WTC11 (cell line): ENCODE measurements at regions not wholly inside any gene's neighbourhood (a gene's known extent, or its start where the extent isn't known, plus 50 kb on each side); places are given as distances from the start of the nearest gene placed in this dataset.
A peak's percentile ranks its signal among the peaks of the same experiment; 100 is the strongest.

Source experiments
- ATAC-seq: fragments of 200-7000 bp; cut with Tn5 transposase; 2 replicates; pipeline ENCODE4 v1.10.0; 2021; ENCODE audit warnings: mild to moderate bottlenecking, moderate library complexity
- CTCF ChIA-PET: fragments of 300-600 bp; sonication (Branson Sonifier 250); formaldehyde crosslinking; loops from one replicate; lab custom pipeline; 2021; ENCODE audit warnings: antibody characterized with exemption; lab: Charles Lee
- POLR2A ChIA-PET: fragments of 350-600 bp; sonication (Branson Sonifier 250); formaldehyde crosslinking; loops from one replicate; lab custom pipeline; 2021; ENCODE audit warnings: antibody characterized with exemption; lab: Charles Lee
- DNase-seq: peaks from one replicate; pipeline ENCODE4 v3.0.0; 2021; ENCODE audit warnings: low spot score
- H3K27ac Mint-ChIP-seq: 2 replicates; pipeline ENCODE4 v1.8.0; 2021; ENCODE audit warnings: mixed read lengths
- H3K27me3 Mint-ChIP-seq: 2 replicates; pipeline ENCODE4 v1.8.0; 2021; ENCODE audit warnings: low read depth, mild to moderate bottlenecking, moderate library complexity, mixed read lengths
- H3K36me3 Mint-ChIP-seq: 2 replicates; pipeline ENCODE4 v1.8.0; 2021; ENCODE audit warnings: mixed read lengths
- H3K4me1 Mint-ChIP-seq: 2 replicates; pipeline ENCODE4 v1.8.0; 2022; ENCODE audit warnings: mixed read lengths
- H3K4me3 Mint-ChIP-seq: 2 replicates; pipeline ENCODE4 v1.8.0; 2021; ENCODE audit warnings: mild to moderate bottlenecking, moderate library complexity, mixed read lengths
- H3K9me3 Mint-ChIP-seq: 2 replicates; pipeline ENCODE4 v1.8.0; 2021; ENCODE audit warnings: mixed read lengths
- CREM ChIP-seq: sonication (generic); formaldehyde crosslinking; IDR thresholded peaks from 2 replicates; pipeline ENCODE4 v1.8.1; 2022; ENCODE audit warnings: mild to moderate bottlenecking, missing genetic modification reagents, moderate library complexity
- EMX1 ChIP-seq: fragments of 250-450 bp; sonication (Bioruptor Pico); IDR thresholded peaks from 2 replicates; pipeline ENCODE4 v1.8.0; 2021; ENCODE audit warnings: mild to moderate bottlenecking
- ESRRA ChIP-seq: sonication (generic); formaldehyde crosslinking; IDR thresholded peaks from 2 replicates; pipeline ENCODE4 v1.8.1; 2022; ENCODE audit warnings: mild to moderate bottlenecking, missing genetic modification reagents, borderline replicate concordance
- ETV6 ChIP-seq: sonication (generic); formaldehyde crosslinking; IDR thresholded peaks from 2 replicates; pipeline ENCODE4 v1.8.1; 2022; ENCODE audit warnings: mild to moderate bottlenecking, missing genetic modification reagents
- FOXJ3 ChIP-seq: sonication (generic); formaldehyde crosslinking; IDR thresholded peaks from 2 replicates; pipeline ENCODE4 v1.9.0; 2021; ENCODE audit warnings: missing genetic modification reagents, mild to moderate bottlenecking, borderline replicate concordance
- FOXP1 ChIP-seq: sonication (generic); formaldehyde crosslinking; IDR thresholded peaks from 2 replicates; pipeline ENCODE4 v1.8.0; 2022; ENCODE audit warnings: missing genetic modification reagents, mild to moderate bottlenecking, moderate library complexity, borderline replicate concordance
- NFATC4 ChIP-seq: fragments of 250-450 bp; sonication (Bioruptor Pico); IDR thresholded peaks from 2 replicates; pipeline ENCODE4 v1.9.0; 2021; ENCODE audit warnings: mild to moderate bottlenecking
- NR1H2 ChIP-seq: sonication (generic); formaldehyde crosslinking; IDR thresholded peaks from 2 replicates; pipeline ENCODE4 v1.9.0; 2021; ENCODE audit warnings: mild to moderate bottlenecking, moderate library complexity, missing genetic modification reagents
- NR2C2 ChIP-seq: sonication (generic); formaldehyde crosslinking; IDR thresholded peaks from 2 replicates; pipeline ENCODE4 v1.8.0; 2022; ENCODE audit warnings: mild to moderate bottlenecking, missing genetic modification reagents
- NR3C1 ChIP-seq: sonication (generic); formaldehyde crosslinking; conservative IDR thresholded peaks from 2 replicates; pipeline ENCODE4 v1.8.1; 2023; ENCODE audit warnings: low read depth, mild to moderate bottlenecking, missing genetic modification reagents
- TCF7 ChIP-seq: sonication (generic); formaldehyde crosslinking; IDR thresholded peaks from 2 replicates; pipeline ENCODE4 v1.8.0; 2022; ENCODE audit warnings: mild to moderate bottlenecking, low read depth, missing genetic modification reagents, moderate library complexity
- TEAD1 ChIP-seq: sonication (generic); formaldehyde crosslinking; IDR thresholded peaks from 2 replicates; pipeline ENCODE4 v1.8.0; 2022; ENCODE audit warnings: mild to moderate bottlenecking, missing genetic modification reagents
- TP53 ChIP-seq: sonication (generic); formaldehyde crosslinking; IDR thresholded peaks from 2 replicates; pipeline ENCODE4 v1.8.1; 2023; ENCODE audit warnings: mild to moderate bottlenecking, missing genetic modification reagents
- ZBTB21 ChIP-seq: sonication (generic); formaldehyde crosslinking; IDR thresholded peaks from 2 replicates; pipeline ENCODE4 v1.8.1; 2023; ENCODE audit warnings: mild to moderate bottlenecking, missing genetic modification reagents, borderline replicate concordance
- ZNF263 ChIP-seq: sonication (generic); formaldehyde crosslinking; IDR thresholded peaks from 2 replicates; pipeline ENCODE4 v1.8.1; 2022; ENCODE audit warnings: low read depth, mild to moderate bottlenecking, moderate library complexity, missing genetic modification reagents
- ZNF317 ChIP-seq: sonication (generic); formaldehyde crosslinking; IDR thresholded peaks from 2 replicates; pipeline ENCODE4 v1.8.1; 2023; ENCODE audit warnings: low read depth, mild to moderate bottlenecking, moderate library complexity, missing genetic modification reagents, borderline replicate concordance
- ZNF416 ChIP-seq: fragments of 250-450 bp; sonication (Bioruptor Pico); IDR thresholded peaks from 2 replicates; pipeline ENCODE4 v1.9.0; 2021; ENCODE audit warnings: mild to moderate bottlenecking, inconsistent platforms
- ZNF671 ChIP-seq: fragments of 250-450 bp; sonication (Bioruptor Pico); IDR thresholded peaks from 2 replicates; pipeline ENCODE4 v1.8.0; 2021; ENCODE audit warnings: mild to moderate bottlenecking
- TF ChIP-seq, protein P1 (sequence below): fragments of 250-450 bp; sonication (Bioruptor Pico); IDR thresholded peaks from 2 replicates; pipeline ENCODE4 v1.9.0; 2021; ENCODE audit warnings: moderate library complexity, mild to moderate bottlenecking, inconsistent platforms, borderline replicate concordance
- TF ChIP-seq, protein P2 (sequence below): sonication (generic); formaldehyde crosslinking; IDR thresholded peaks from 2 replicates; pipeline ENCODE4 v1.8.1; 2023; ENCODE audit warnings: mild to moderate bottlenecking, missing genetic modification reagents
- TF ChIP-seq, protein P3 (sequence below): sonication (generic); formaldehyde crosslinking; IDR thresholded peaks from 2 replicates; pipeline ENCODE4 v1.8.0; 2023; ENCODE audit warnings: missing genetic modification reagents, mild to moderate bottlenecking, borderline replicate concordance
- TF ChIP-seq, protein P4 (sequence below): sonication (generic); formaldehyde crosslinking; IDR thresholded peaks from 2 replicates; pipeline ENCODE4 v1.8.0; 2022; ENCODE audit warnings: mild to moderate bottlenecking, missing genetic modification reagents
- TF ChIP-seq, protein P5 (sequence below): sonication (generic); formaldehyde crosslinking; IDR thresholded peaks from 2 replicates; pipeline ENCODE4 v1.8.1; 2023; ENCODE audit warnings: mild to moderate bottlenecking, missing genetic modification reagents, moderate library complexity
- TF ChIP-seq, protein P6 (sequence below): fragments of 250-450 bp; sonication (Bioruptor Pico); IDR thresholded peaks from 2 replicates; pipeline ENCODE4 v1.9.0; 2021; ENCODE audit warnings: mild to moderate bottlenecking

DNA sequence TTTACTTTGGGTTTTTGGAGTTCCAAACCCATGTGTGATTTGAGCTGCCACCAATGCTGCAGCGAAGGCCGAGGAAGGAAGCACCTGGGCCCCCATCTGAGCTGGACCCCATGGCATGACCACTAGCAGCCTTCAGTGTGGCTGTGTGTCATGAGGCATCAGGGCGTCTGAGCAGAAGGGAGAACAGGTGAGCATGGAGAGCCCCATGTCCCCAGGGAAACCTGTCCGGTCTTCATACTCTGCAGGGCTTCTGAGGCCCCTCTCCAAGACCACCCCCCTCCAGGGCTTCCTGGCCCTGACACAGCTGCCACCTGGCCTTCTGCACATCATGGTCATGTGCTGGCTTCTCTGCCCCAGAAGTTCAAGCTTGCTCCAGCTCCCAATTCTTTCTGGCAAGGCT is 169.1 kb upstream of the CST7 start:
- TF ChIP-seq ESRRA (CRISPR knock-in tag) = no peak
- TF ChIP-seq NR2C2 (CRISPR knock-in tag) = no peak
- no peak for TF ChIP-seq CREM (CRISPR knock-in tag)
- TF ChIP-seq, protein P1, sequence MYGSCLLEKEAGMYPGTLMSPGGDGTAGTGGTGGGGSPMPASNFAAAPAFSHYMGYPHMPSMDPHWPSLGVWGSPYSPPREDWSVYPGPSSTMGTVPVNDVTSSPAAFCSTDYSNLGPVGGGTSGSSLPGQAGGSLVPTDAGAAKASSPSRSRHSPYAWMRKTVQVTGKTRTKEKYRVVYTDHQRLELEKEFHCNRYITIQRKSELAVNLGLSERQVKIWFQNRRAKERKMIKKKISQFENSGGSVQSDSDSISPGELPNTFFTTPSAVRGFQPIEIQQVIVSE (CRISPR knock-in tag) = no peak
- TF ChIP-seq ZNF263 (CRISPR knock-in tag) = no peak
- no peak for TF ChIP-seq FOXP1 (CRISPR knock-in tag)
- TF ChIP-seq TCF7 (CRISPR knock-in tag) = no peak
- TF ChIP-seq, protein P2, sequence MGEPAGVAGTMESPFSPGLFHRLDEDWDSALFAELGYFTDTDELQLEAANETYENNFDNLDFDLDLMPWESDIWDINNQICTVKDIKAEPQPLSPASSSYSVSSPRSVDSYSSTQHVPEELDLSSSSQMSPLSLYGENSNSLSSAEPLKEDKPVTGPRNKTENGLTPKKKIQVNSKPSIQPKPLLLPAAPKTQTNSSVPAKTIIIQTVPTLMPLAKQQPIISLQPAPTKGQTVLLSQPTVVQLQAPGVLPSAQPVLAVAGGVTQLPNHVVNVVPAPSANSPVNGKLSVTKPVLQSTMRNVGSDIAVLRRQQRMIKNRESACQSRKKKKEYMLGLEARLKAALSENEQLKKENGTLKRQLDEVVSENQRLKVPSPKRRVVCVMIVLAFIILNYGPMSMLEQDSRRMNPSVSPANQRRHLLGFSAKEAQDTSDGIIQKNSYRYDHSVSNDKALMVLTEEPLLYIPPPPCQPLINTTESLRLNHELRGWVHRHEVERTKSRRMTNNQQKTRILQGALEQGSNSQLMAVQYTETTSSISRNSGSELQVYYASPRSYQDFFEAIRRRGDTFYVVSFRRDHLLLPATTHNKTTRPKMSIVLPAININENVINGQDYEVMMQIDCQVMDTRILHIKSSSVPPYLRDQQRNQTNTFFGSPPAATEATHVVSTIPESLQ (CRISPR knock-in tag) = no peak
- TF ChIP-seq, protein P3, sequence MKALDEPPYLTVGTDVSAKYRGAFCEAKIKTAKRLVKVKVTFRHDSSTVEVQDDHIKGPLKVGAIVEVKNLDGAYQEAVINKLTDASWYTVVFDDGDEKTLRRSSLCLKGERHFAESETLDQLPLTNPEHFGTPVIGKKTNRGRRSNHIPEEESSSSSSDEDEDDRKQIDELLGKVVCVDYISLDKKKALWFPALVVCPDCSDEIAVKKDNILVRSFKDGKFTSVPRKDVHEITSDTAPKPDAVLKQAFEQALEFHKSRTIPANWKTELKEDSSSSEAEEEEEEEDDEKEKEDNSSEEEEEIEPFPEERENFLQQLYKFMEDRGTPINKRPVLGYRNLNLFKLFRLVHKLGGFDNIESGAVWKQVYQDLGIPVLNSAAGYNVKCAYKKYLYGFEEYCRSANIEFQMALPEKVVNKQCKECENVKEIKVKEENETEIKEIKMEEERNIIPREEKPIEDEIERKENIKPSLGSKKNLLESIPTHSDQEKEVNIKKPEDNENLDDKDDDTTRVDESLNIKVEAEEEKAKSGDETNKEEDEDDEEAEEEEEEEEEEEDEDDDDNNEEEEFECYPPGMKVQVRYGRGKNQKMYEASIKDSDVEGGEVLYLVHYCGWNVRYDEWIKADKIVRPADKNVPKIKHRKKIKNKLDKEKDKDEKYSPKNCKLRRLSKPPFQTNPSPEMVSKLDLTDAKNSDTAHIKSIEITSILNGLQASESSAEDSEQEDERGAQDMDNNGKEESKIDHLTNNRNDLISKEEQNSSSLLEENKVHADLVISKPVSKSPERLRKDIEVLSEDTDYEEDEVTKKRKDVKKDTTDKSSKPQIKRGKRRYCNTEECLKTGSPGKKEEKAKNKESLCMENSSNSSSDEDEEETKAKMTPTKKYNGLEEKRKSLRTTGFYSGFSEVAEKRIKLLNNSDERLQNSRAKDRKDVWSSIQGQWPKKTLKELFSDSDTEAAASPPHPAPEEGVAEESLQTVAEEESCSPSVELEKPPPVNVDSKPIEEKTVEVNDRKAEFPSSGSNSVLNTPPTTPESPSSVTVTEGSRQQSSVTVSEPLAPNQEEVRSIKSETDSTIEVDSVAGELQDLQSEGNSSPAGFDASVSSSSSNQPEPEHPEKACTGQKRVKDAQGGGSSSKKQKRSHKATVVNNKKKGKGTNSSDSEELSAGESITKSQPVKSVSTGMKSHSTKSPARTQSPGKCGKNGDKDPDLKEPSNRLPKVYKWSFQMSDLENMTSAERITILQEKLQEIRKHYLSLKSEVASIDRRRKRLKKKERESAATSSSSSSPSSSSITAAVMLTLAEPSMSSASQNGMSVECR (CRISPR knock-in tag) = no peak
- TF ChIP-seq NR3C1 (CRISPR knock-in tag) = no peak
- no peak for TF ChIP-seq ZNF671 (CRISPR knock-in tag)
- TF ChIP-seq ZNF416 = no peak
- TF ChIP-seq, protein P4, sequence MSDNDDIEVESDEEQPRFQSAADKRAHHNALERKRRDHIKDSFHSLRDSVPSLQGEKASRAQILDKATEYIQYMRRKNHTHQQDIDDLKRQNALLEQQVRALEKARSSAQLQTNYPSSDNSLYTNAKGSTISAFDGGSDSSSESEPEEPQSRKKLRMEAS (CRISPR knock-in tag) = no peak
- no peak for TF ChIP-seq NR1H2 (CRISPR knock-in tag)
- TF ChIP-seq FOXJ3 = no peak
- TF ChIP-seq, all 79 proteins: peak for 0
- DNase-seq = no peak
- Mint-ChIP-seq H3K27me3 (no peaks in the 10 kb centered on the region; the same call in none of the 2 replicates), H3K4me3 (no peak overlapping the region), H3K4me1 (no peaks in the 10 kb centered on the region), H3K9me3 (peaks cover 14% of the 10 kb centered on the region), H3K27ac (no peak overlapping the region), H3K36me3 (peaks cover 4% of the 10 kb centered on the region; the same call in 1 of the 2 replicates)
- no peak for ATAC-seq
- ChIA-PET CTCF (interaction anchor here (2.2 to 2.5 kb wide), 2 partner anchors 138 to 151 kb away, joined by 9 to 12 read pairs; no protein-coding TSS in a partner anchor), POLR2A (no interaction called here)

DNA sequence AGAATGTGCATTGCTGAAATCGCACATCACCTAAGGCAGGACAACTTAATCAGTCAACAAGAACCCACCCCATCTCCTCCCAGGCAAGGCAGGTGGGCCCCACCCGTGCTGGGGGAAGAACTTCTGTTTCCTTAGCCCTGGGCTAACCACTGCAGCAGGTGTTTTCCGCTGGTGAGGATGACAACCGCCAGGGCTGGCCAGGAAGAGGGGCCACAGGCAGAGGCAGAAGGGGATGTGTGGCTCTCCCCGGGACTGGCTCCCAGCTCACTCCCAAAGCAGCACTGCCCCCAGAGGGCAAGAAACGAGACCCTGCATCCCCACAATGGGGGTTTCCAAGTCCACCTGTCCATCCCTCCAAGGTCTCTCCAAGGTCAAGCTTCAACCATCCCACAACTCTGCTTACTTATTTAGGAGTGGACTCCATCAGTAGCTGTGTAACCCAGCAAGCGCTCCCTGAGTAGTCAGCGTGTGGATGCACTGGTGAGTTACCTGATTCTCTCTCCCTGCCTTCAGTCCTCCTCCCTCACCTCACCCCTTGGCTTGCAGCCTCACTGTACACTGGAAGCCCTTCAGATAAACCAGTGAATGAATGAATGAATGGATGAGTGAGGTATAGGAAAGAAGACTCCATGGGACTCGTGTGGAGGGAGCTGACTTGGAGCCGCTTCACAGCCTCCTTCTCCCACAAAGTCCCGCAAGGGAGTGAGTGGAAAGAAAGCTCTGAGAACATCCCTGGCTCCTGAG is 168.2 kb upstream of the CST7 start:
- CTCF ChIA-PET = interaction anchor here (0.6 to 3.1 kb wide), 17 partner anchors 10 to 843 kb away, joined by 3 to 12 read pairs (median 4); no protein-coding TSS in a partner anchor
- DNase-seq (no peak), ATAC-seq (peak; percentile 22; the same call in 1 of the 2 replicates)
- Mint-ChIP-seq H3K9me3 (peaks cover 7% of the 10 kb centered on the region), H3K4me1 (no peaks in the 10 kb centered on the region), H3K36me3 (no peaks in the 10 kb centered on the region), H3K27ac (no peak overlapping the region), H3K4me3 (no peak overlapping the region), H3K27me3 (no peaks in the 10 kb centered on the region; the same call in none of the 2 replicates)
- POLR2A ChIA-PET = no interaction called here
- no peak for TF ChIP-seq TP53 (CRISPR knock-in tag)
- TF ChIP-seq ZNF317 (CRISPR knock-in tag) = no peak
- no peak for TF ChIP-seq TCF7 (CRISPR knock-in tag)
- TF ChIP-seq EMX1 = no peak
- TF ChIP-seq, protein P5, sequence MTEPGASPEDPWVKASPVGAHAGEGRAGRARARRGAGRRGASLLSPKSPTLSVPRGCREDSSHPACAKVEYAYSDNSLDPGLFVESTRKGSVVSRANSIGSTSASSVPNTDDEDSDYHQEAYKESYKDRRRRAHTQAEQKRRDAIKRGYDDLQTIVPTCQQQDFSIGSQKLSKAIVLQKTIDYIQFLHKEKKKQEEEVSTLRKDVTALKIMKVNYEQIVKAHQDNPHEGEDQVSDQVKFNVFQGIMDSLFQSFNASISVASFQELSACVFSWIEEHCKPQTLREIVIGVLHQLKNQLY (CRISPR knock-in tag) = no peak
- no peak for TF ChIP-seq ZBTB21 (CRISPR knock-in tag)
- TF ChIP-seq ETV6 (CRISPR knock-in tag) = no peak
- TF ChIP-seq, protein P6, sequence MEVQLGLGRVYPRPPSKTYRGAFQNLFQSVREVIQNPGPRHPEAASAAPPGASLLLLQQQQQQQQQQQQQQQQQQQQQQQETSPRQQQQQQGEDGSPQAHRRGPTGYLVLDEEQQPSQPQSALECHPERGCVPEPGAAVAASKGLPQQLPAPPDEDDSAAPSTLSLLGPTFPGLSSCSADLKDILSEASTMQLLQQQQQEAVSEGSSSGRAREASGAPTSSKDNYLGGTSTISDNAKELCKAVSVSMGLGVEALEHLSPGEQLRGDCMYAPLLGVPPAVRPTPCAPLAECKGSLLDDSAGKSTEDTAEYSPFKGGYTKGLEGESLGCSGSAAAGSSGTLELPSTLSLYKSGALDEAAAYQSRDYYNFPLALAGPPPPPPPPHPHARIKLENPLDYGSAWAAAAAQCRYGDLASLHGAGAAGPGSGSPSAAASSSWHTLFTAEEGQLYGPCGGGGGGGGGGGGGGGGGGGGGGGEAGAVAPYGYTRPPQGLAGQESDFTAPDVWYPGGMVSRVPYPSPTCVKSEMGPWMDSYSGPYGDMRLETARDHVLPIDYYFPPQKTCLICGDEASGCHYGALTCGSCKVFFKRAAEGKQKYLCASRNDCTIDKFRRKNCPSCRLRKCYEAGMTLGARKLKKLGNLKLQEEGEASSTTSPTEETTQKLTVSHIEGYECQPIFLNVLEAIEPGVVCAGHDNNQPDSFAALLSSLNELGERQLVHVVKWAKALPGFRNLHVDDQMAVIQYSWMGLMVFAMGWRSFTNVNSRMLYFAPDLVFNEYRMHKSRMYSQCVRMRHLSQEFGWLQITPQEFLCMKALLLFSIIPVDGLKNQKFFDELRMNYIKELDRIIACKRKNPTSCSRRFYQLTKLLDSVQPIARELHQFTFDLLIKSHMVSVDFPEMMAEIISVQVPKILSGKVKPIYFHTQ (CRISPR knock-in tag) = no peak
- TF ChIP-seq NFATC4 (CRISPR knock-in tag) = no peak
- TF ChIP-seq TEAD1 (CRISPR knock-in tag) = no peak
